Ovary (tissue), 3 donors: ENCODE measurements at regions not wholly inside any gene's neighbourhood (a gene's known extent, or its start where the extent isn't known, plus 50 kb on each side); places are given as distances from the start of the nearest gene placed in this dataset.

Experiments used
- EP300 ChIP-seq: sonication (generic); formaldehyde crosslinking; IDR thresholded peaks from one replicate; pipeline ENCODE4 v1.6.1; 2017; ENCODE audit warnings: antibody characterized with exemption
- TF ChIP-seq, protein P1 (sequence below), 3 donors: fragments of 450-650 bp in 2 of 3; fragments of 200-600 bp in 1 of 3; IDR thresholded peaks; one replicate each; pipeline versions ENCODE4 v1.5.1 to v1.8.0; 2016 to 2022; ENCODE audit warnings: antibody characterized with exemption in 3 of 3, mild to moderate bottlenecking in 1 of 3
- donor health status: DM: no; HTN: no; CAD: no.

DNA sequence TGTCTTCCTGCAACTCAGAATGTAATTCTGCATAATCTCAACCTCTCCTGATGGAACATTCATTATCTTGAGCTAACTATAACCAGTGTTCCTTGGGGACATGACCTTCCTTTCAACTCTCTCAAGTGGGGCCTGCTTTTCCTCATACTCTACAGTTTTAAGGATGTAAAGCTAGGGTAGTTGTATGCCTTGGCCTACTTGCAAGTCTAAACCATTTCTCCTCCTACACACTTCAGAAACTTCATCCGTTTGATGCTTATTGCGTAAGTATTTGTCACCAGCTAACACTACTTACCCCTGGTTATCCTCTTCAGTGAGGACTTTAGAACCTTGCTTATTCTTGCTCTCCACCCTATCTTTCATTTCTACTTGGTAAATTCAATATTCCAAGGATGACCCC lies 548.9 kb downstream of the HINT1 start:
- TF ChIP-seq, protein P1, sequence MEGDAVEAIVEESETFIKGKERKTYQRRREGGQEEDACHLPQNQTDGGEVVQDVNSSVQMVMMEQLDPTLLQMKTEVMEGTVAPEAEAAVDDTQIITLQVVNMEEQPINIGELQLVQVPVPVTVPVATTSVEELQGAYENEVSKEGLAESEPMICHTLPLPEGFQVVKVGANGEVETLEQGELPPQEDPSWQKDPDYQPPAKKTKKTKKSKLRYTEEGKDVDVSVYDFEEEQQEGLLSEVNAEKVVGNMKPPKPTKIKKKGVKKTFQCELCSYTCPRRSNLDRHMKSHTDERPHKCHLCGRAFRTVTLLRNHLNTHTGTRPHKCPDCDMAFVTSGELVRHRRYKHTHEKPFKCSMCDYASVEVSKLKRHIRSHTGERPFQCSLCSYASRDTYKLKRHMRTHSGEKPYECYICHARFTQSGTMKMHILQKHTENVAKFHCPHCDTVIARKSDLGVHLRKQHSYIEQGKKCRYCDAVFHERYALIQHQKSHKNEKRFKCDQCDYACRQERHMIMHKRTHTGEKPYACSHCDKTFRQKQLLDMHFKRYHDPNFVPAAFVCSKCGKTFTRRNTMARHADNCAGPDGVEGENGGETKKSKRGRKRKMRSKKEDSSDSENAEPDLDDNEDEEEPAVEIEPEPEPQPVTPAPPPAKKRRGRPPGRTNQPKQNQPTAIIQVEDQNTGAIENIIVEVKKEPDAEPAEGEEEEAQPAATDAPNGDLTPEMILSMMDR (IDR thresholded peaks at IDR 0.05) = no peak
- TF ChIP-seq EP300 = no peak
